ENCODE measurements at regions not wholly inside any gene's neighbourhood (a gene's known extent, or its start where the extent isn't known, plus 50 kb on each side); places are given as distances from the start of the nearest gene placed in this dataset.

DNA sequence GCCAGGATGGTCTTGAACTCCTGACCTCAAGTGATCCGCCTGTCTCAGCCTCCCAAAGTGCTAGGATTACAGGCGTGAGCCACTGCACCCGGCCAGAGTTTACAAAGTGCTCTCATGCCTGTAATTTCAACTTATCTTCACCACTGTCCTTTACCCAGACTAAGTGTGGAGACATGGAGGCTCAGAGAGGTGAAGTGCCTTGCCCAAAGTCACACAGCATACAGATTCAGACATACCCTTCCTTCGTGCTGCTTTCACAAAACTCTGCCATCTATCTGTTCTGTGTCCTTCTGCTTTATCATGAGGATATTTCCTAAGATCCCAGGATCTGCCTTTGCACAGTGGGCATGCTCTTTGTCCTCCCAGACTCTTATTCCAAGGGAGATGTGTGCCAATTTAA, 143.6 kb upstream of the SYT13 start:
- no peak for TF ChIP-seq EZH2 (IDR thresholded peaks at IDR 0.05; ENCODE audit: insufficient read depth, poor library complexity, severe bottlenecking)
- TF ChIP-seq EZH2phosphoT487 (IDR thresholded peaks at IDR 0.05; ENCODE audit: insufficient read depth, low read depth): no peak

All from GM23248 (cell line).